WTC11 (cell line): ENCODE measurements at regions not wholly inside any gene's neighbourhood (a gene's known extent, or its start where the extent isn't known, plus 50 kb on each side); places are given as distances from the start of the nearest gene placed in this dataset.

Source experiments
- ATAC-seq: fragments of 200-7000 bp; cut with Tn5 transposase; 2 replicates; pipeline ENCODE4 v1.10.0; 2021; ENCODE audit warnings: mild to moderate bottlenecking, moderate library complexity
- CTCF ChIA-PET: fragments of 300-600 bp; sonication (Branson Sonifier 250); formaldehyde crosslinking; loops from one replicate; lab custom pipeline; 2021; ENCODE audit warnings: antibody characterized with exemption; lab: Charles Lee
- POLR2A ChIA-PET: fragments of 350-600 bp; sonication (Branson Sonifier 250); formaldehyde crosslinking; loops from one replicate; lab custom pipeline; 2021; ENCODE audit warnings: antibody characterized with exemption; lab: Charles Lee
- DNase-seq: peaks from one replicate; pipeline ENCODE4 v3.0.0; 2021; ENCODE audit warnings: low spot score
- H3K27ac Mint-ChIP-seq: 2 replicates; pipeline ENCODE4 v1.8.0; 2021; ENCODE audit warnings: mixed read lengths
- H3K27me3 Mint-ChIP-seq: 2 replicates; pipeline ENCODE4 v1.8.0; 2021; ENCODE audit warnings: low read depth, mild to moderate bottlenecking, moderate library complexity, mixed read lengths
- H3K36me3 Mint-ChIP-seq: 2 replicates; pipeline ENCODE4 v1.8.0; 2021; ENCODE audit warnings: mixed read lengths
- H3K4me1 Mint-ChIP-seq: 2 replicates; pipeline ENCODE4 v1.8.0; 2022; ENCODE audit warnings: mixed read lengths
- H3K4me3 Mint-ChIP-seq: 2 replicates; pipeline ENCODE4 v1.8.0; 2021; ENCODE audit warnings: mild to moderate bottlenecking, moderate library complexity, mixed read lengths
- H3K9me3 Mint-ChIP-seq: 2 replicates; pipeline ENCODE4 v1.8.0; 2021; ENCODE audit warnings: mixed read lengths
- ATF3 ChIP-seq: sonication (generic); formaldehyde crosslinking; conservative IDR thresholded peaks from 2 replicates; pipeline ENCODE4 v1.8.1; 2022; ENCODE audit warnings: mild to moderate bottlenecking, missing genetic modification reagents
- CBFB ChIP-seq: sonication (generic); formaldehyde crosslinking; IDR thresholded peaks from 2 replicates; pipeline ENCODE4 v1.8.1; 2022; ENCODE audit warnings: mild to moderate bottlenecking, low read depth, missing genetic modification reagents
- E2F4 ChIP-seq: sonication (generic); formaldehyde crosslinking; IDR thresholded peaks from 2 replicates; pipeline ENCODE4 v1.8.1; 2022; ENCODE audit warnings: low read depth, mild to moderate bottlenecking, moderate library complexity, missing genetic modification reagents, borderline replicate concordance
- EMX1 ChIP-seq: fragments of 250-450 bp; sonication (Bioruptor Pico); IDR thresholded peaks from 2 replicates; pipeline ENCODE4 v1.8.0; 2021; ENCODE audit warnings: mild to moderate bottlenecking
- GABPB1 ChIP-seq: sonication (generic); formaldehyde crosslinking; IDR thresholded peaks from 2 replicates; pipeline ENCODE4 v1.8.1; 2023; ENCODE audit warnings: mild to moderate bottlenecking, missing genetic modification reagents
- GTF2I ChIP-seq: fragments of 250-450 bp; sonication (Bioruptor Pico); conservative IDR thresholded peaks from 2 replicates; pipeline ENCODE4 v1.4.0; 2021; ENCODE audit warnings: mild to moderate bottlenecking
- JAZF1 ChIP-seq: fragments of 250-450 bp; sonication (Bioruptor Pico); IDR thresholded peaks from 2 replicates; pipeline ENCODE4 v1.9.0; 2021; ENCODE audit warnings: moderate library complexity, mild to moderate bottlenecking, inconsistent platforms
- OVOL2 ChIP-seq: fragments of 250-450 bp; sonication (Bioruptor Pico); IDR thresholded peaks from 2 replicates; pipeline ENCODE4 v1.9.0; 2021; ENCODE audit warnings: mild to moderate bottlenecking, borderline replicate concordance
- RELA ChIP-seq: sonication (generic); formaldehyde crosslinking; IDR thresholded peaks from 2 replicates; pipeline ENCODE4 v1.8.1; 2022; ENCODE audit warnings: missing genetic modification reagents, mild to moderate bottlenecking, borderline replicate concordance
- TEAD1 ChIP-seq: sonication (generic); formaldehyde crosslinking; IDR thresholded peaks from 2 replicates; pipeline ENCODE4 v1.8.0; 2022; ENCODE audit warnings: mild to moderate bottlenecking, missing genetic modification reagents
- ZNF138 ChIP-seq: sonication (generic); formaldehyde crosslinking; conservative IDR thresholded peaks from 2 replicates; pipeline ENCODE4 v1.8.1; 2022; ENCODE audit warnings: mild to moderate bottlenecking, moderate library complexity, missing genetic modification reagents
- TF ChIP-seq, protein P1 (sequence below): fragments of 250-450 bp; sonication (Bioruptor Pico); IDR thresholded peaks from 2 replicates; pipeline ENCODE4 v2.1.2; 2022; ENCODE audit warnings: mild to moderate bottlenecking, moderate library complexity
- TF ChIP-seq, protein P2 (sequence below): sonication (generic); formaldehyde crosslinking; IDR thresholded peaks from 2 replicates; pipeline ENCODE4 v1.8.1; 2022; ENCODE audit warnings: mild to moderate bottlenecking, moderate library complexity, missing genetic modification reagents
- TF ChIP-seq, protein P3 (sequence below): sonication (generic); formaldehyde crosslinking; IDR thresholded peaks from 2 replicates; pipeline ENCODE4 v1.8.1; 2023; ENCODE audit warnings: mild to moderate bottlenecking, moderate library complexity, missing genetic modification reagents
- TF ChIP-seq, protein P4 (sequence below): sonication (generic); formaldehyde crosslinking; IDR thresholded peaks from 2 replicates; pipeline ENCODE4 v1.8.0; 2022; ENCODE audit warnings: mild to moderate bottlenecking, missing genetic modification reagents

DNA sequence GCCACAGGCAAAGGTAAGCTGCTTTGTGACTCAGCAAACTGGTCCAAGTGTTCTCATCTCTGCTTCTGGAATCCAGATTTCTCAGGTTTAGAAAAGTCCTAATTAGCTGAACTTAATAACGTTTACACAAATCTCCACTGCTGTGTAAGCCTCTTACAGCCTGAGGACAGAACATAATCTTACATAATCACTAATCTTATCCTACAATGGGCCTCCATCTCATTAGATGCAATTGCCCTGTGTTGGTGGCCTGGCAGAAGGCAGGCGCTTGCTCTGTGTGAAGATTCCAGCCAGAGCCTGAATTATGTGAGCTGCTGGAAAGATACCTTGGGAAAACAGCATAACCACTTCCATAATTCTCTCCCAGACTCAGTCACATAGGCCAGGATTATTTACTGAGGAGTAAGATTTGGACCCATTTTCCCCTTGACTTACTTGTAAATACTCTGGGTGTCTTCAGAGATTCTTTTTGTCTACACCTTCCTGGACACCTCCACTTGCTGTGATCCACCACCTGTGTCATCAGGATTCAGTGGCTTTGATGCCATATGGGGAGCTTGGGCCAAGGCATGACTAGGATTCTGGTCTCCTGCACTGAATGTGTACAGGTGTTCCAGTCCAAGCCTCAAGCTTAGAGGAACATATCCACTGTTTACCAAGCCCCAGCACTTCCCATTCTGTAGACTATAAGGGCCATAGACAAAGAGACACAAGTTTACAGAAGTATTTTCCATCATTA lies 104.4 kb downstream of the C6orf118 start:
- Mint-ChIP-seq H3K36me3 (no peaks in the 10 kb centered on the region), H3K9me3 (peaks cover 31% of the 10 kb centered on the region), H3K4me3 (no peak overlapping the region), H3K4me1 (no peaks in the 10 kb centered on the region), H3K27me3 (no peaks in the 10 kb centered on the region), H3K27ac (no peak overlapping the region)
- ATAC-seq: no peak
- no peak for TF ChIP-seq RELA (CRISPR knock-in tag)
- TF ChIP-seq GABPB1 (CRISPR knock-in tag): no peak
- TF ChIP-seq, protein P1, sequence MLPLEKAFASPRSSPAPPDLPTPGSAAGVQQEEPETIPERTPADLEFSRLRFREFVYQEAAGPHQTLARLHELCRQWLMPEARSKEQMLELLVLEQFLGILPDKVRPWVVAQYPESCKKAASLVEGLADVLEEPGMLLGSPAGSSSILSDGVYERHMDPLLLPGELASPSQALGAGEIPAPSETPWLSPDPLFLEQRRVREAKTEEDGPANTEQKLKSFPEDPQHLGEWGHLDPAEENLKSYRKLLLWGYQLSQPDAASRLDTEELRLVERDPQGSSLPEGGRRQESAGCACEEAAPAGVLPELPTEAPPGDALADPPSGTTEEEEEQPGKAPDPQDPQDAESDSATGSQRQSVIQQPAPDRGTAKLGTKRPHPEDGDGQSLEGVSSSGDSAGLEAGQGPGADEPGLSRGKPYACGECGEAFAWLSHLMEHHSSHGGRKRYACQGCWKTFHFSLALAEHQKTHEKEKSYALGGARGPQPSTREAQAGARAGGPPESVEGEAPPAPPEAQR: no peak
- no peak for TF ChIP-seq CBFB (CRISPR knock-in tag)
- TF ChIP-seq, protein P2, sequence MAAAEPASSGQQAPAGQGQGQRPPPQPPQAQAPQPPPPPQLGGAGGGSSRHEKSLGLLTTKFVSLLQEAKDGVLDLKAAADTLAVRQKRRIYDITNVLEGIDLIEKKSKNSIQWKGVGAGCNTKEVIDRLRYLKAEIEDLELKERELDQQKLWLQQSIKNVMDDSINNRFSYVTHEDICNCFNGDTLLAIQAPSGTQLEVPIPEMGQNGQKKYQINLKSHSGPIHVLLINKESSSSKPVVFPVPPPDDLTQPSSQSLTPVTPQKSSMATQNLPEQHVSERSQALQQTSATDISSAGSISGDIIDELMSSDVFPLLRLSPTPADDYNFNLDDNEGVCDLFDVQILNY: no peak
- TF ChIP-seq OVOL2 (CRISPR knock-in tag): no peak
- TF ChIP-seq, protein P3, sequence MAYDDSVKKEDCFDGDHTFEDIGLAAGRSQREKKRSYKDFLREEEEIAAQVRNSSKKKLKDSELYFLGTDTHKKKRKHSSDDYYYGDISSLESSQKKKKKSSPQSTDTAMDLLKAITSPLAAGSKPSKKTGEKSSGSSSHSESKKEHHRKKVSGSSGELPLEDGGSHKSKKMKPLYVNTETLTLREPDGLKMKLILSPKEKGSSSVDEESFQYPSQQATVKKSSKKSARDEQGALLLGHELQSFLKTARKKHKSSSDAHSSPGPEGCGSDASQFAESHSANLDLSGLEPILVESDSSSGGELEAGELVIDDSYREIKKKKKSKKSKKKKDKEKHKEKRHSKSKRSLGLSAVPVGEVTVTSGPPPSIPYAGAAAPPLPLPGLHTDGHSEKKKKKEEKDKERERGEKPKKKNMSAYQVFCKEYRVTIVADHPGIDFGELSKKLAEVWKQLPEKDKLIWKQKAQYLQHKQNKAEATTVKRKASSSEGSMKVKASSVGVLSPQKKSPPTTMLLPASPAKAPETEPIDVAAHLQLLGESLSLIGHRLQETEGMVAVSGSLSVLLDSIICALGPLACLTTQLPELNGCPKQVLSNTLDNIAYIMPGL: no peak
- TF ChIP-seq EMX1 (CRISPR knock-in tag): no peak
- no peak for TF ChIP-seq ZNF138 (CRISPR knock-in tag)
- no peak for TF ChIP-seq TEAD1 (CRISPR knock-in tag)
- TF ChIP-seq, protein P4, sequence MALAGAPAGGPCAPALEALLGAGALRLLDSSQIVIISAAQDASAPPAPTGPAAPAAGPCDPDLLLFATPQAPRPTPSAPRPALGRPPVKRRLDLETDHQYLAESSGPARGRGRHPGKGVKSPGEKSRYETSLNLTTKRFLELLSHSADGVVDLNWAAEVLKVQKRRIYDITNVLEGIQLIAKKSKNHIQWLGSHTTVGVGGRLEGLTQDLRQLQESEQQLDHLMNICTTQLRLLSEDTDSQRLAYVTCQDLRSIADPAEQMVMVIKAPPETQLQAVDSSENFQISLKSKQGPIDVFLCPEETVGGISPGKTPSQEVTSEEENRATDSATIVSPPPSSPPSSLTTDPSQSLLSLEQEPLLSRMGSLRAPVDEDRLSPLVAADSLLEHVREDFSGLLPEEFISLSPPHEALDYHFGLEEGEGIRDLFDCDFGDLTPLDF: no peak
- no peak for TF ChIP-seq GTF2I (CRISPR knock-in tag)
- DNase-seq: no peak
- ChIA-PET CTCF (no interaction called here), POLR2A (no interaction called here)

DNA sequence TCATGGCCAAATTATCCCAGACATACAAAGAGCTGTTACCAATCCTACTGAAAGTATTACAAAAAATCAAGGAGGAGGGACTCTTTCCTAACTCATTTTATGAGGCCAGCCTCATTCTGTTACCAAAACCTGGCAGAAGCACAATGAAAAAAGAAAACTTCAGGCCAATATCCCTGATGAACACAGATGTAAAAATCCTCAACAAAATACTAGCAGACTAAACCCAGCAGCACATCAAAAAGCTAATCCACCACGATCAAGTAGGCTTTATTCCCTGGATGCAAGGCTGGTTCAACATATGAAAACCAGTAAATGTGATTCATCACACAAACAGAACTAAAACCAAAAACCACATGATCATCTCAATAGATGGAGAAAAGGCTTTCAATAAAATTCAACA lies 109.2 kb downstream of the C6orf118 start:
- Mint-ChIP-seq H3K27me3 (no peaks in the 10 kb centered on the region), H3K4me3 (no peak overlapping the region), H3K4me1 (no peaks in the 10 kb centered on the region), H3K36me3 (peaks cover 13% of the 10 kb centered on the region), H3K27ac (no peak overlapping the region), H3K9me3 (peaks cover 51% of the 10 kb centered on the region)
- CTCF ChIA-PET: no interaction called here
- TF ChIP-seq JAZF1 (CRISPR knock-in tag): no peak
- TF ChIP-seq, protein P3: no peak
- TF ChIP-seq E2F4: no peak
- no peak for TF ChIP-seq ATF3 (CRISPR knock-in tag)
- ATAC-seq (no peak), DNase-seq (no peak)
- POLR2A ChIA-PET: no interaction called here
